T-helper 2 cell treated with Interferon-gamma antibody and Interleukin-4, amounts not matched to agents 100 ng/mL and 5 ng/mL, for 36 hours (primary cell): ENCODE measurements at regions not wholly inside any gene's neighbourhood (a gene's known extent, or its start where the extent isn't known, plus 50 kb on each side); places are given as distances from the start of the nearest gene placed in this dataset.

ENCODE experiments used
- intact Hi-C: fragments of 100-400 bp; cut with micrococcal nuclease; formaldehyde crosslinking; loops from one replicate; pipeline ENCODE4 v1.15.1; 2023

DNA sequence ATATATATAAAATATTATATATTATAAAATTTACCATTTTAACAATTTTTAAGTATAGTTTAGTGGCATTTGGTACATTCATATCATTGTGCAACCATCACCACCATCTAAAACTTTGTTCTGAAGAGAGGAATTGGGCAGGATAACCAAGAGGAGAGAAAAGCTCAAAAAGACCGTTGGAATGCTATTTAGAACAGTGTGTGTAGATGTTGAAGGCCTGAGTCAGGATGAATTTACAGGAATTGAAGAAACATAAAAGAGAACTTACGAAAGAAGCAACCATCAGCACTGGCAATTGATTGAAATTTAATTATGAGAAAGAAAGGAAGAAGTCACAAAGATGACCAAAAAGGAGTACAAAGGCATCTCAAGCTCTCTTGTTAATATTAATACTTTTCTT is 196.9 kb upstream of the PWP1 start:
- intact Hi-C loops = no loop called here

DNA sequence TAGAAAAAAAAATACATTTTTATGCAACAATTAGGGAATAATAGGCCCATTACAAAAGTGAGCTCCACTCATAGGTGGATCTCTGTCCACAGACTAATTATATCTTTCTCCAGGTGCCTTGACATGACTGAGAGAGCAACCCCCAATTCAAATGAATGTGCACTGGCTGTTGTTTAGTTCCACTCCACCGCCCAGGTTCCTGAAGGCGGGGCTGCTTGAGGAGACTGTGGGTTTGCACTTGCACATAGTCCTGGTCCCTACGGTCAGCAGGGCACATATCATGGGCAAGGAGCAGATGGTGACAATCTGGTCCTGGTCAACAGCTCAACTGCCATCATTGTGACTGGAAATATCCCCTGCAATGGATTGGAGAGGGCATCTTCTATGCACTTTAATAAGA is 195.6 kb upstream of the PWP1 start:
- intact Hi-C loops = no loop called here

- intact Hi-C loops = no loop called here
These were observed 193.7 kb upstream of the PWP1 start for GRCh38 chr12:107491856-107492255.

DNA sequence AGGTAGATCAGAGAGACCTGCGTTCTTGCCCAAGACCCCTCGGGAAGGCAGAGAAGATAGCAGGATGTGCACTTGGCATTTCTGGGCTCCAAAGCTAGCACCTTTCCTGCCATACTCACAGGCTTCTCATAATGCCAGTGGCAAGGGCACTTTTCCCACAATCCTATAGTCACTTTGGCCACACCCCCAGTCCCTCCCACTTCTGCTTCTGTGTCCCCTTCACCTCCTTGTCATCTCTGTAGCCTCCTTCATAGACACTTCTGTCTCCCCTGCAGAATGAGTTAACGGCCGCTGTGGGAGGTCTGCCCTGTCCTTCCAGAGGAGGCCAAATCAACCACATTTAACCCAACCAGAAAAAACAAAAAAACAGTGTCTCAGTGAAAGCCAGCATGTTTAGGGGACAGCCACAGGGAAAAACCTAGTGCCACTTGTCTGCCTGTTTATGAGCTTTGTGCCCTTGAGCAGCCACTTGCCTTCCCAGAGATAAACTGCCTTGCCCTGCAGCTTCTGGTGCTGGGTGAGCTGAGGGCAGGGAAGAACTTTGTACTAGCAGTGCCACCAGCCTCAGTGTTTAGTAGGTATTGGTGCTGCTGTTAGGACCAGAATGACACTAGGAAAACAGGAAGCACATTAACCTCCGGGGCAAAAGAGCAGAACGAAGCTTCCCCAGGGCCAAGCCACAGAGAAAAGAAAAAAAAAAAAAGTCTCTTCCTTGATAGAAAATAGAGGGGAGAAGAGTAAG is 193.0 kb upstream of the PWP1 start:
- intact Hi-C loops = no loop called here

- intact Hi-C loops = no loop called here
These were observed 192.5 kb upstream of the PWP1 start for GRCh38 chr12:107493135-107493494.

GRCh38 chr12:107493666-107494065 is 191.9 kb upstream of the PWP1 start:
- intact Hi-C loops = no loop called here

GRCh38 chr12:107494331-107494730 is 191.3 kb upstream of the PWP1 start:
- intact Hi-C loops = no loop called here

GRCh38 chr12:107495604-107496003 is 190.0 kb upstream of the PWP1 start:
- intact Hi-C loops = no loop called here

DNA sequence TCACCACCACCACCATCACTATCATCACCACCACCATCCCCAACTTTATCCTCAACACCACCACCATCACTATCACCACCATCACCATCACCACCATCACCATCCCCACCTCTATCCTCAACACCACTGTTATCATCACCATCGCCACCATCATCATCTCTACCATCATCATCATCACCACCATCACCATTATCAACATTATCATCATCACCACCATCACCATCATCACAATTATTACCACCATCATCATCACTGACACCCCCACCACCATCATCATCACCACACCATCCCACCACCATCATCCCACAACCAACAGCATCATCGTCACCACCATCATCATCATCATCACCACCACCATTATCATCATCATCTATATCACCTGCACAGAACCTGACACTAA is 188.4 kb upstream of the PWP1 start:
- intact Hi-C loops = no loop called here

DNA sequence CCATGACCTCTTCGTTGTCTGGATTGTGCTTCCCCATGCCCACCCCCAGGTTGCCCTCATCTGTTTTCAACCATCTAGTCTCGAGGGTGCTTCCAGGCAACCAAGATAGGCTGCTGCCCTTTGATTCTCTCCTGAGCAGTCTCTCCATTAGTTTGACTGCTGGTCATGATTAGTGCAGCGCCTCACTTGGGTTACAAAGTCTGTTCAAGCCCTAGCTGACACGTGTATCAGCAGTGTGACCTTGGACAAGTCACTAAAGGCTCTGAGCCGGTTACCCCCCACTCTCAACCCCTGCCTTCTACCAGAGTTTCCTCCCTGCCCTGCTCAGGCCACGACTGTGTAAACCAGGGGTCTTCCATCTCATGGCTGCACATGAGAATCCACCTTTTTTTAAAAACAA is 185.3 kb upstream of the PWP1 start:
- intact Hi-C loops = no loop called here

GRCh38 chr12:107501681-107502080 is 183.9 kb upstream of the PWP1 start:
- intact Hi-C loops = no loop called here

DNA sequence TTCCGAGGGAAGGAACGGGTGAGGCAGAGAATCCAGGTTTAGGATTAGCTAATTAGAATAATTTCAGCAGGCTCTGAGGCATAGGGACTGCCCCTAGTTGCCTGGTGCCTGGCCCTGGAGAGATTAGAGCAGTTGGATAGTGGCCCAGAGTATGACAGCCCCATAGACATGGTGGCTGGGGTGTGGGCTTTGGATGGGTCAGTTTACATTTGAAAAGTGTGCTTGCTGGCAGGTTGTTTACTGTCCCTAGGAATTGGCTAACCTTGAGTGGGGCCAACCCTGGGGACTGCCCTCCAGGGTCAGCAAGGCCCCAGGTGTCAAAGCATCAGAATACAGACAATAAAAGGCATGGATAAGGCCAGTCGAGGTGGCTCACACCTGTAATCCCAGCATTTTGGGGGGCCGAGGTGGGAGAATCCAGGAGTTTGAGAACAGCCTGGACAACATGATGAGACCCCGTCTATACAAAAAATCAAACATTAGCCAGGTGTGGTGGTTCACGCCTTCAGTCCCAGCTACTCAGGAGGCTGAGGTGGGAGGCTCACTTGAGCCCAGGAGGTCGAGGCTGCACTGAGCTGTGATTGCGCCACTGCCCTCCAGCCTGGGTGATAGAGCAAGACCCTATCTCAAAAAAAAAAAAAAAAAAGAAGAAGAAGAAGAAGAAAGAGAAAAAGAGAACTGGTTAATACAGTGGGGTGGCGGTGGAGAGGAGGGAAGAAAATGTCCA is 182.3 kb upstream of the PWP1 start:
- intact Hi-C loops = no loop called here

DNA sequence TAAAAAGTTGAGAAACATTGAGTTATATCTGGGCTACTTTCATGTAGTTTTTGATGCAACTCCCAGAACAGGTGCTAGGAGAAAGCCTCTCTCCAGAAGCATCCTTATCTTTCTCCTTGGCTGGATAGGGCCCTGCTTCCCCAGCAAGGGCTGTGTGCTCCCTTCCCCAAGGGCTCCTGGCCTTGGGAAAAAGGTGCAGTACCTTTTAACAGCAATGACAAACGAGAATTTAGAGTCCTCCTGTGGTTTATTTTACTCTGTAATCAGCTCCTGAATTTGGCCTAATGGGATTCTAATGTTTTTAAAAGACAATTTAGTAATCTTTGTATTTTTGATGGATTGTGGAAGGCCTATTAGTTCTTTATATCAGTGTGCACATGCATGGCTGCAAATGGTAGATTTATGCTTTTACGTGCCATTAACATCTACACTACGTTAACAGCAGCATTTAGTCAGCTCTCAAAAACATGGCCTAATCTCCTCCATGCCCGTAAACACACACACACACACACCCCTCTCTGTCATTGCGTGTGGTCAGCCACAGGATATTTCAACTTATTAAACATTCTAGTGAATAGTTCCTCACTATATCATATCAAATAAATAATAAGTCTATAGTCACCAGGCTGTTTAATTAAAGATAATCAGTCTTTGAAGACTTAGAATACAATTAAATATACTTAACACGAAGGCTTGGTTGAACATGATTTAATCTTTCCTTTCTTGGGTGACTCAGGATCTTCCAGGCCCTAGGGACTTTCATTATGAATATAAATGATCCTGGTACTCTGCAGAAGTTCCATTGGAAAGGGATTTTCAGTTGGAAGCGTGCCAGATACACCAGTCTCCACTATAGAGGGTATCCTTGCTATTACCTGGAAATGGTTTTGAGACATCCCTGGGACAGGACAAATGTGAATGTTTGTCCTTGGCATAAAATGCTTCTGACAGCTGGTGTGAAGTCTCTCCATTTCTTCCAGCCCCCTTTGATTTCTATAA is 181.4 kb upstream of the PWP1 start:
- intact Hi-C loops = no loop called here

DNA sequence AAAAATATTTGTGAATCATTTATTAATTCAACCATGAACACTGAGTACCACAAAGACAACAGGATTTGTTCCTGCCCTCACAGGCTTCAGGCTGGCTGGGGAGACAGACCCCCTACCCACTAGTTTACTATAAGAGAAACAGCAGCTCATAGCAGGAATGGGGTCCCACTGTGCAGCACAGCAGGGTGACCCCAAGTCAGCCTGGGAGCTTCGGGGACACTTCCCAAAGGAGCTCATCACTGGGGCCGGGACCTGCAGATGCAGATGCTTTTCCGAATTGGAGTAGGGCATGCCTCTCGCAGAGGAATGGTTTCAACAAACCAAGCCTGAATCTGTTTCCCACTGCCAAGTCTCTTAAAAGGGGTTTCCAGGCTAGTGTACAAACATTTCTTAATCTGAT is 176.2 kb upstream of the PWP1 start:
- intact Hi-C loops = no loop called here

DNA sequence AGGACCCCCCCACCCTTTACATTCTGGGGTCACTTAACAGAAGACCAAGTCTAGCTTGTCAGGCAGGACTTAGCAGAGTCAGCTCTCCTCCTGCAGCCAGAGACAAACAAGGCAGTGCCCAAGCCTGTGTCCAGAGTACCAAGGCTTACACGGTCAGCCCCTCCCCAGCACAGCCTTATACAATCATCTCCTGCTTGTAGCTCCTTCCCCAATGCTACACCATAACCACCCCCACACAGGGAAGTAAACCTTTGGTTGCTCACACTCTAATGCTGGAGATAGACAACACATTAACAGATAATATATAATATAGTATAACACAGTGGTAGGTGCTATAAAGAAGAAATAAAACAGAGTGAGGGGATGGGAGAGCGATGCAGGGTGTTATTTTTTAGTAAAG is 175.4 kb upstream of the PWP1 start:
- intact Hi-C loops = no loop called here

- intact Hi-C loops = no loop called here
These were observed 174.3 kb upstream of the PWP1 start for GRCh38 chr12:107511292-107511691.

GRCh38 chr12:107512391-107512790 is 173.2 kb upstream of the PWP1 start:
- intact Hi-C loops = no loop called here

DNA sequence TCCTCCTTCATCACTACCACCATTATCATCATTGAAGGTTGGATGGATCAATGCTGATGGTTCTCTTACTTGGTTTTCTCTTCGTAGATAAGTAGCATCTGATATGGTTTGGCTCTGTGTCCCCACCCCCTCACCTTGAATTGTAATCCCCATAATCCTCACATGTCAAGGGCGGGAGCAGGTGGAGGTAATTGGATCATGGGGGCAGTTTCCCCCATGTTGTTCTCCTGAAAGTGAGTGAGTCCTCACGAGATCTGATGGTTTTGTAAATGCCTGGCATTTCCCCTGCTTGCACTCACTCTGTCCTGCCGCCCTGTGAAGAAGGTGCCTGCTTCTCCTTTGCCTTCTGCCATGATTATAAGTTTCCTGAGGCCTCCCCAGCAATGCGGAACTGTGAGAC is 172.4 kb upstream of the PWP1 start:
- intact Hi-C loops = no loop called here

DNA sequence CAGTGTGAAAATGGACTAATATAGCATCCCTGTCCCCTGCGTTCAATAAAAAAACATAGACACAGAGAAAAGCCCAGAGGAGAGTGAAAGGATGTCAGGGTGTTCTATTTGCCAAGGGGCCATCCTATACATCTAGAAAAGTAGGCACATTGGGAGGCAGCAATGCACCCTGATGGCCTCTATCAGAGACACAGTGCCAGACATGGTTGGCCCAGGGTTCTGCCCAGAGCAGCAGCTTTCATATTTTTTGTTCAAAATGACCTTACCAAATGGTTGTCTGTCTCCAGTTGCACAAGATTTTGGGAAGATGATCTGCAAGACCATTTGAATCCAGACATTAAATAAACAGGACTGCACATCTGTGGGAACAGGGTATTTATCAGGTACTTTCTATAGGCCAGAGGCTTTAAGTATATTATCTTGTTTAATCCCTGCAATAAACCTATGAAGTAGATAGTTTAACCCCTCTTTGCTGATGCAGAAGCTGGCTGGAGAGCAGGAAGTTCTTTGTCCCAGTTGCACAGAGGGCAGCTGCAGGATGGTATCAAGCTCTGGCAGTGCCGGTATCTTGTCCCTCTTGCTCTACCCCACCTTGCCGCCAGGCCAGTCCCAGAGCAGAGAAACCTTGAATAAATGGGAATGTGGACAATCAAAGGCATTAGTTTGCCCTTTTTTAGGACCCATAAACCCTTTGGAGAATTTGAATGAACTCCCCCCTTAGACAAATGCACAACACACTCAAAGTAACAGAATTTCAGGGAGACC is 171.8 kb upstream of the PWP1 start:
- intact Hi-C loops = no loop called here

- intact Hi-C loops = no loop called here
These were observed 170.6 kb upstream of the PWP1 start for GRCh38 chr12:107514887-107515445.

- intact Hi-C loops = no loop called here
These were observed 170.1 kb upstream of the PWP1 start for GRCh38 chr12:107515446-107515958.
